ENCODE measurements at regions not wholly inside any gene's neighbourhood (a gene's known extent, or its start where the extent isn't known, plus 50 kb on each side); places are given as distances from the start of the nearest gene placed in this dataset.
"Not testable (repeated sequence)": the region's sequence is repeated elsewhere in the genome, so short reads cannot be mapped to it uniquely, and the experiment has no call there.

DNA sequence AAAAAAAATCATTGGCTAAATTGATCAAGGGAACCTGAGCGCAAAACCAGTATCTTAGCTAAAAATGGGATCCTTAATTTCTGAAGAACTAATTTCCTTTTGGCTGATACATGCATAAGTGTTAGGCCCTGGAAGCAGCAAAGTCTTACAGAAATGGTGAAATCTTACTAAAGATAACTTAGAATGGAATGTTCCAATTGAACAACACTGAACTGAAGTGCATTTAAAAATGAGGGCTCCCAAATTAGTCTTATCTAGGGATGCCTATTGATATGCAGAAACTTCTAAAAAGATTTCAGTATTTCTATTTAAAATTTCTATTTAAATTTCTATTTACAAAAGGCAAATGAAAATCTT, 120.7 kb upstream of the BANK1 start:
- no peak for DNase-seq

DNA sequence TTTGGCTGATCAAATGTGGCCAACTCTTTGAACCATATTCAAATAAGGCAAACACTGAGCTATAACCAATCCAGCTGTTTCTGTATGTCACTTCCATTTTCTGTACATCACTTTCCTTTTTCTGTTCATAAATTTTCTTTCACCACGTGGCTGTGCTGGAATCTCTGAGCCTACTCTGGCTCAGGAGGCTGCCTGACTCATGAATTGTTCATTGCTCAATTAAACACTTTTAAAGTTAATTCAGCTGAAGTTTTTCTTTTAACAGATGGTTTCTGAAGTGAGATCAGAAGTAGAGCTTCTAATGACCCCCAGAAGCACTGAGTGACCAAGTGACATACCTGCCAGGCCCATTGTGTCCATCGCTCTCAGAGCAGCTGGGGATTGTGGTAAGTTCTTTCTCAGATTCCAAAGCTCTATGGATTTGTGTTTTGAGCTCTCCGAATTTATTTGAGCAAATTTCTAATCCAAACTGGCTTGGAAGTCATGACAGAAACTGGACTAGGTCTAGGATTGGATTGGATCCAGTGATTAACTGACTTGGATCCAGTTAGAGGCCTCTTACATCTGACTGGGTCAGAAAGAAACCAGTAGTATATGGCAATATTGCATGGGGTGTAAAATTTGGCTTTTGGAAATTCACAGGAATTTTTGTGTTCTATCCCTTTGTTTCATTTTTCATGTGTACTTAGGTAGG, 121.2 kb upstream of the BANK1 start:
- DNase-seq, result no peak

DNA sequence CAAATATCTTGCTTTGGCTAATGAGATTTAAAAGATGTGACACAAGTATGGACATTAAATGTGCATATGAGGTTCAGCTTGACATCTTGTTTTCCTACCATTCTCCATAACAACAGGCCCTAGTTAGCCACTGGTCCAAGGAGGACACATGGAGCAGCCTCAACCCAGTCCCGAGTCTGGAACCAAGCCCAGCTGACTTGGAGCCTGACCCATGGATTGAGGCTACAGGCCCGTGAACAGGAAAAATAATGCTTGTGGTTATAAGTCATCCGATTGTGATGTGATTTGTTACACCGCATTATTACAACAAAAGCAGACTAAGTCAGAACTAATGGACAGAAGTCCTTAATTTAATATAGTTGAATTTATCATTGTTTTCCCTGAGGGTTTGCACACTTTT, 123.2 kb upstream of the BANK1 start:
- no peak for DNase-seq

DNA sequence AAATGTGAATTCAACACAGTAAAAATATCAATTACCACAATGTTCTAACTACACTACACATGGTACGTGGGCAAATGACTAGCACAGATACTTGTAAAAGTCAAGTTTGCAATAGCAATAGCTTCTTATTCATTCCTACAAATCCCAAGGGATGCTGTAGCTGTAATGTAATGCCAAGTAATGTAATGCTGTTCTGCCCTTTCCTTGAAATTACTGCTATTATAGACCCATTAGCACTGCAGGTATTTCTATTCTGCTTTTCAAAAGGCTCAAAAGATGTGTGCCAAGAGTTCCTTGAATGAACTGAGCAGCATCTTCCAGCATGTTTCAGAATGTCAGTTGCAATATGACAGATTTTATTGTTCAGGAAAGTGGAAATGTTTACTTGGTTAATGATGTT, 129.9 kb upstream of the BANK1 start:
- no peak for DNase-seq

DNA sequence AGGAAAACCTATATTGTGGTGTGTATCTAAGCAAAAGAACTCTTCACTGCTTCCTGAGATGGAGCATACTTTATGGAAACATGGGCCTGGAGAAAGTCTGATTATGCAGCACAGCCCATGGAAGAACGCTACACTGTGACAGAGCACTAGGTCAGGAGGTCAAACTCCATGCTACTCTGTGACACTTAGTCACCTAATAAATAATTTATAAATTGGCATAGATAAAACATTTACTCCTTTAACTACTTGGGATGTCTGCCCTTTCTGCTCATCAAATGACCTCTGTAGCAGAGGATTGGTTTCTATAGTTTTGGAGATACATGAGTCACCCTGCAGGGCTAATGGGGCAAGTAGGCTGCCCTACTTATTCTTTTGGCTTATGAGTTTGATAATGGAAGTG, 134.7 kb upstream of the BANK1 start:
- no peak for DNase-seq

DNA sequence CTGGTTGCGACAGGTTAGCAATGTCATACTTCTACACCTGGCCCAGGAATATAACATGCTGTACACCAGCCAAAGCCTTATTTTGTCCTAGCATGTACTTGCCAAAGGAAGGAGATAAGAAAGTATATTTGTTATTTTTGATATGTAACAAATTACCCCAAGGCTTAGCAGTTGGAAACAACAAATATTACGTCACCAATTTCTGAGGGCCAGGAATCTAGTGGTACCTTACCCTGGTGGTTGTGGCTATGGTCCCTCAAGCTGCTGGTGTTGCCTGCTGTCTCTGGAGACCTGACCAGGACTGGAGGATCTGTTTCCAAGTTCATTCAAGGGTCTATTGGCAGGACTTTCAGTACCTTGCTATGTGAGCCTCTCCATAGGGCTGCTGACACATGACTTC, 135.5 kb upstream of the BANK1 start:
- DNase-seq, result no peak

DNA sequence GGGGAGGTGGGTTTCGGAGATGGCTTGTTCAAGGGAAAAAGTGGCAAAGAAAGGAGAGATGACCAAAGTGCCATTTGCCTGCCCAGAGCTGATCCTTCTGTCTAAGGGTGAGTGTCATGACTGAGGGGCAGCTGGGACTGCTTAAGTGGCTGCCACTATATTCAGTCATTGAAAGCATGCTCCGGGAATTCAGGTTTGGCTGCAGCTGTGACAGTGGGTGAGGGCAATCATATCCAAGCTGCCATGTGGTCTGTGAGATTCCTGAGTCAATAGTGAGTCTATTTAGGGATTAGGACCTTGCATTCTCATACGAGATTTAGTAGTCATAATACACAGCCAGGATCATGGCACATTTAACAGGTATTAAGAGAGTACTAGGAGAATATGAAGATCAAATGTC, 138.8 kb upstream of the BANK1 start:
- peak; percentile 77 for DNase-seq

DNA sequence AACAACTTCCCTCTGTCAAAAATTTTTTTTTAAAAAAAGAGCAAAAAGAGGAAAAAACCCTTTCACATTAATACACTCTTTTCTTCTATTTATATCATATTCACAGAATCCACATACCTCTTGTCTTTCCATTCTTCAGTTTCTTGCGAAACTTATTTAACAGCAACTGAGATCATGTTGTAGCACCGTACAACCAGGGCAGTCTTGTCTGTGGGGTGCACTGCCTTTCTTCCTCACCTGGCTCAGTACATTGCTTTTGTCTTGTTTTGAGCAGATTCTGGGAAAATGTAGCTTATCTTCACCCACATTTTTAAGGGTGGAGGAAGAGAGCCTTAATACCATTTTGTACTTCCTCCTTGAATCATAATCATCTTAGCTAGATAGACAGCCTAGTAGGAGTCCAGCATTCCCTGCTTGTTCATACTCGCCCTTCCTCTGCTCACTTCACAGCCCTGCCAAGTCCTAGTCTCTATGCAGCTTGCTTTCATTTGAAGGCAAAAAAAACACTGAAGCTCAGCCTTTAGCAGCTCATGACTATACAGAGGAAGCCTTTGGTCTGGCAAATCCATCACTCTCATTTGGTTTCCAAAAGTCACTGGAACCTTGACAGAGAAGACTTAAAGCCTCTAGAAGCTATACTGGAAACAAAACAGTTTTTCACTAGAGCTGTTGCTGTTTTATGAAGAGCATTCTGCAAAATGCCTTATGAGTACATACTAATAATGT, 140.6 kb upstream of the BANK1 start:
- DNase-seq, result peak; percentile 4

DNA sequence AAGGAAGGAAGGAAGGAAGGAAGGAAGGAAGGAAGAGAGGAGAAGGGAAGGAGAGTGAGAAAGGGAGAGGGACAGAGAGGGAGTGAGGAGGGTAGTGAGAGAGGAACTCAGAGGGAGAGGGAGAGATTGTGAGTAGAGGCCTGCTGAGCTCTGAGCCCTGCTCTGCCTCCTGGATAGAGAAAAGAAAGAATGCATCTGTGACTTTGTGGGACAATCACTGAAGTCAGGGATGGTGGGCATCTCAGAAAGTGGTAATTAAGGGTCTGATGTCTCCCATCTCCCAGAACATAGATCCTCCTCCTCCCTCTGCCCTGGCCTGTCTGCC, 142.9 kb upstream of the BANK1 start:
- no peak for DNase-seq

DNA sequence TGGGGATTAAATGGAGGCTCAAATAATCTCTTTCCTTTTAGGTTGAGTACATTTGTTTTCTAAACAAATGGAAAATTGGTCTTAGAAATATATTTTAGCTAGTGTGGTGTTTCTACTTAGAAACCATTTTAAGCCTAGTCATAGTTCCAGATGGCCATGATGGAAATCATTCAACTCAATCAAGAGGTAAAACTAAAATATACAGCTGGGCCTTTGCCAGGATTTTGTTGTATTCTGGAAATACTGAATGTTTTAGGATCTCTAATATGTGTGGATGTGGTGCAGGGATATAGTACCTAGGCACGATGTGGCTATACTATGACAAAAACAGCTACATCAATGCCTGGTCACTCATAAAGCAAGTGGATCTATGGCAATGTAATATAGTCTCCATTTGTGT, 146.0 kb upstream of the BANK1 start:
- no peak for DNase-seq

DNA sequence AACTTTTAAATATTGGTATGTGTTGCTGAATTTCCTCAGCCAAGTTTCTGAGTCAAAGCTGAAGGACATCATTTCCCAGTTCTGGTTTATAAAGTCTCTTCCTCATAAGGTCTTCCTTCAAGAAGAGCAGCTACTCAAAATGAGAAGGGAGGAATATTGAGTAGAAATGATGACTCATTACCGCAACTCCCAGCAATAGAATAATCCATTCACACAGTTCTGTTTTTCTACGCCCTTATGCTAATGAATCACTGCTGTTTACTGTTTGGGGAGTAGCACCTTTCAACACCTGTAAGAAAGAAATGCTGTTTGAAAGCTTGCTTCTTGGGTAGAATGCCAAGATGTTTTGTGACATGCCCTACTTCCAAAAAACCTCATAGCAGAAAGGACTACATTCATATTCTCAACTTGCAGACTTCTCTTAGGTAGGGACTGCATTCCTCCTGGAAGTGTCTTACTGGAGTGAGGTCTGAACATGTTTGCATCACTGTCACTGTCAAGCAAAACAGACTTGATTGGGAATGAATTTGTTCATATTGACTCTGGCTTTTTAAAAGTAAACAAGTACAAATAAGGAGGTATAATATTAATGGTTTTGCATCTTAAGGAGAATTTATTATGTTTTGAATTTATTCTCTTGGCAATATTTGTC, 147.2 kb upstream of the BANK1 start:
- DNase-seq, result no peak

DNA sequence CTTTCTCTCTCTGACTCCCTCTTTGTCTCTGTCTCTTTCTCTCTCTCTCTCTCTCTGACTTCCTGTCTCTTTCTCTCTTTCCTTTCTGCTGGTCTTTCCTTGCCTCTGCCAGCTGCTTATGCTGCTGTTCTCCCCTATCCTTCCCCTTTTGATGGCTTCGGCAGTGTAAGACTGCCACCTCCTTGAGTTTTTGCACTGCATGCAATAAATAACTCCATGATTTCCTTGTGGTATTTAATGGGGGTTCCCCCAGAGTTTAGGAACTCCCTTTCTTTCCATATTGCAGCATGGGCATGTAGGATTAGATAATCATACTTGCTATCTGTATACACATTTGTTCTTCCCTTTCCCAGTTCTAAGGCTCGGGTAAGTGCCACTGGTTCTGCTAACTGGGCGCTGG, 157.8 kb upstream of the BANK1 start:
- not testable (repeated sequence) for DNase-seq

DNA sequence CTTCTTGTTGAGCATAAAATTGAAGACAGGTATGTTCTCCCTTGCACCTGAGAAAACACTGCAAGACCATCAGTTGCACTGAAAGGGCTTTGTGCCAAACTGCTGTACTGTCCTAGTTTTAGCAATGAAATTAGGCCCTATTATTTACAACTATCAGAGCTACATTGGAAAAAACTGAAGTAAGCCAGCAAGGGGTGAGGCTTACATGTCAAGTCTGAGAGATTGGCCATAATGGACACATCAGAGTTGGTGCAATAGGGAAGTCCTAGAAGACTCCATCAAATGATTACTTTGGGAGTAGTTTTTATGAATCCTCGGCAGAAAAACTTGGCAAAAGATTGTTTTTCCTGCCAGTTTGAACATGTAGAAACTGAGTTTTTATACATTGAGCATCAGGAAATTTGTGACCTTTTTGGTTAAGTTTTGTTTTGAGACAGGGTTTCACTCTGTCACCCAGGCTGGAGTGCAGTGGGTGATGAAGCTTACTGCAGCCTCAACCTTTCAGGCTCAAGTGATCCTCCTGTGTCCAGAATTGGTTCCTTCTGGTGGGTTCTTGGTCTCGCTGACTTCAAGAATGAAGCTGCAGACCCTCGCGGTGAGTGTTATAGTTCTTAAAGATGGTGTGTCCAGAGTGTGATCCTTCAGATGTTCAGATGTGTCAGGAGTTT, 160.1 kb upstream of the BANK1 start:
- no peak for DNase-seq

DNA sequence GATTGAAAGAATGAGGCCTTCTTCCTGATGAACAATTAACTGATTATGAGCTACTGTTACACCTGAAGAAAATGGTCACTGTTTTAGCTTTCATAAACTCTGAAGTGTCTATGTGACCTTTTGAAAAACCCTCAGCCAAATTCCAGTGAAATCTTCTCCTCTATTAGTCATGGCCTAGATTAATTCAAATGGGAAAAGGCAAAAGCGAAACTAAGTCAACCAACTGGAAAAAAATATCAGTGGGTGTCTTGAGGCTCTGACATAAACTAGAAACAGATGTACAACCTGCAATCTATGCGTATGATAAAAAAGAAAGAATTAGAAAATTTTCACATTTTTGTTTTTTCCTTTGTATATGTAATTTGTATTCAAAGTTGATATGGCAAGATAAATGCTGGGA, 169.4 kb upstream of the BANK1 start:
- DNase-seq, result no peak

DNA sequence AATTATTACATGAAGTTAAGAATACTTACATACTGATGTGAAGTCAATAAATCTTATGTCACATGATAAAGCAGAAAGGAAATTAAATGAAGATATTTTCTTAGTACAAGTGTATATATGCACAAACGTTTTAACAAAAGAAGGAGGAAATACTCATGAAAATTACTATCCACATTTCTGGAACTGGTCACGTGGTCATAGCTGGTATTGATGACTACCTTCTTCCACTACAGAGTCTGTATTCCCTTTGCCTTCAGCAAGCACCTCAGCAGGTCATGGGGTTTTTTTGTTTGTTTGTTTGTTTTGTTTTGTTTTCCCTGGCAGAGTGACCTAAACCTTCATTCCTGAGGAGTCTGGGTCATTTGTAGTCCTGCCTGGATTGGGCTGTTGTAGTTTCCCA, 174.9 kb upstream of the BANK1 start:
- DNase-seq, result no peak

DNA sequence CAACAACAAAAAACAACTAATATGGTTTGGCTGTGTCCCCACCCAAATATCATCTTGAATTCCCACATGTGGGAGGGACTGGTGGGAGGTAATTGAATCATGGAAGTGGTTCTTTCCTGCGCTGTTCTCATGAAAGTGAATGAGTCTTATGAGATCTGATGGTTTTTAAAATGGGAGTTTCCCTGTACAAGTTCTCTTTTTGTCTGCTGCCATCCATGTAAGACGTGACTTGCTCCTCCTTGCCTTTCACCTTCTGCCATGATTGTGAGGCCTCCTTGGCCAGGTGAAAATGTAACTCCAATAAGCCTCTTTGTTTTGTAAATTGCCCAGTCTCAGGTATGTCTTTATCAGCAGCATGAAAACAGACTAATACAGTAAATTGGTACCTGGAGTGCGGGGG, 183.5 kb upstream of the BANK1 start:
- DNase-seq, result not testable (repeated sequence)

DNA sequence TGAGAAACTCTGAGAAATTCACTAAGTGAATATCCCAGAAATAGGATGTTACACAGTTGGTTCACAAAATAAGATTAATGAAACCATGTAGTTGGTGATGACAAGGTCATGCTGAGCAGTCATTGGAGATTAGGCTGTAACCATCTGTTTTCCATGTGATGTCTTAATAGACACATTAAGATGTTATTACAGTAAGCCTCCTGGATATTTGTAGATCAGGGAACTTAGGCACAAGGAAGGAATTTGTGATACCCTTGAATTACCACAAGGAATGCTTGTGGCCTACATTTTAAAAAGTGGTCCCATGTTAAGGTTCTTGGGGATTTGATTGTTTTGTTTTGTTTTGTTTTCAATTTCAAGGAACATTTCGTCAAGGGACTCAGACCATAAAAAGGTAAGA, 185.6 kb upstream of the BANK1 start:
- peak; percentile 85 for DNase-seq

DNA sequence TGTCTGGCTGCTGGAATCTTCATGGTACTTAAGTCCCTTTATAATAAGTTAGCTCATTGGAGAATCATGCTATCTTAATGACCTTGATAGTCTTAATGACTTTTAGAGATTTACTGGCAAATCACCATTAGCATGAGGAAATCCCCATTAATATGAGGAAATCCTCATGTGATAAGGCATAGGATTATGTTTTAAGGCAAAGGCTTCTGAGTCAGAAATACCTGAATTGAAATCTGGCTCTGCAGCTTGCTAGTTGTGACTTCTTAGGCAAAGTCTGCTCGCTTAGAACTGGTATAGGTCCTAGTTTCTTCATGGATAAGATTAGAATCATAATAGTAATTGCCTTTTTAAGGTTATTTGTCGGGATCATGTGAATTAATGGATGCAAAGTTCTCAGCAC, 190.2 kb upstream of the BANK1 start:
- DNase-seq, result peak; percentile 46

DNA sequence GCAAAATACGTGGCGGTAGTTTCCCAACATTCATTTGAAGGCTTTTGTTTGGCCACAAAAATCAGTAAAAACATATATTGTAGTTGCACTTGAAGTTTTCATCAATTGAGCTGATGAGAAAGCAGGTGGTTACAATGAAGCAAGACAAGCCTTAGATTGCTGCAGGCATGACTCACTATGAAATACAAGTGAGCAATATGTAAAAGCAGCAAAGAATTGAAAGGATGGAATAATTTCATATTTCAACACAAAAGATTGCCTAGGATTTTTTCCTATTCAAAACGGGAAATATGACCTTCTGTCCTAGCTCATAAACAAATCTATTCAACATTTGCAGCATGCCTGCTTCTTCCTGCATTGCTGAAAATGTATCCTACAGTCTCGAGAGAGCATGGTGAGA, 190.9 kb upstream of the BANK1 start:
- no peak for DNase-seq

DNA sequence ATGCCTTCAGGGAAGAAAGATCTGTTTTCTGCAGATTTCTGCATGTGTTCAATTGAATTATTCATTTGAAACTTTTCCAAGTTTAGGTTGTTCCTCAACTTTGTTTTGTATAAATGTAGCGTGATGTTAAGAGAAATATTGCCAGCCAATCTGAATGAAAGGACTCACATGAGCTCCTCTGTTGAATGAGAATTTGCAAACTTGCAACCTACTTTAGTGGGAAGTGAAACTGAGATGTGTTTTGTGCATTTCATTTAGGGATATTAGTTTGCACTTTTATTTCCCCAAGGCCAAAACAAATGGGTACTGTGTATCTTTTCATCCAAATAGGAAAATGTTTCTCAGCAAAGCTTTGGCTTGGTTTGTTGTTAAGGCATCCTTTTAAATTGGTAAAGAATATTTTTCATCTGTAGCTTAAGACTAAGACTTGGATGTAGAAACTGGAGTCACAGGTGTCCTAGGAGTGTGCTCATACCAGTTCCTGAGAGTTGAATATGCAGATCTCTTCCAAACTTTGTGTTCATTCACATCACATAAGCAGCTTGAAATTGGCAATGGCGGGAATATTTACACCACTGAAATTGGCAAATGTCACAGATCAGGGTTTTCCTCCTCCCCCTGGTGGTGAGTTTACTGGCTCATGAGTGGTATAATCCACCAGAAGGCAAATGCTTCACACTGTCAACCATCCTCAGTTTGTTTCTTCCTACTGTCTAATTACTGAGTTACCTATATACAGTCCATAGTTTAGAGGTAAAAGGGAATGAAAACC, 193.6 kb upstream of the BANK1 start:
- no peak for DNase-seq

DNA sequence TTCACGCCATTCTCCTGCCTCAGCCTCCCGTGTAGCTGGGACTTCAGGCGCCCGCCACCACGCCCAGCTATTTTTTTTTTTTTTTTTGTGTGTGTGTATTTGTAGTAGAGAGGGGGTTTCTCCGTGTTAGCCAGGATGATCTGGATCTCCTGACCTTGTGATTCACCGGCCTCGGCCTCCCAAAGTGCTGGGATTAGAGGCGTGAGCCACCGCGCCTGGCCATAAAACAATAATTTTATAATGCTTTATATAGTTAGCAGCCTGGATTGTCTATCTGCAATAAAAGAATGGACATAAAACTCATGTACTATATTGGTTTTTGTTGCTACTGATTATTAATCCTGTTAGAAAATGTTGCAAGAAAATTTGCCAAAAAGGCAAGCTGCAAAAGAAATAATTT, 195.9 kb upstream of the BANK1 start:
- no peak for DNase-seq

DNA sequence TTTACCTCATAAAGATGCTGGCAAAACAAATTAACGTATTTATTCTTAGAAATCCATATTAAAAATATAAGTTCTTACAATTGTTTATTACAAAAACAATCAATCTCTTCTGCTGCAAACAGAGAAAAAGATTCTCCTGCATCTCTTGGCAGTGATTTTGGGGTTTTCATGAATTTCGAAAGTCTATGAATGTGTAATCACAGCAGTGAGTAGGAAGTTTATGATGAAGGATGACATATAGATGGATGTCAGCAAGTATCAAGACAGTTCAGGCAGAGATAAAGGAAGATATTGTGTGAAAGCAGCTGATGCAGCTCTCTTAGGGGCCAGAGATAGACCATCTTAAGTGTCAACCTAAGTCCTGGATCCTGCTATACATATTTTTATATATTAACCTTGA, 196.9 kb upstream of the BANK1 start:
- DNase-seq, result no peak

DNA sequence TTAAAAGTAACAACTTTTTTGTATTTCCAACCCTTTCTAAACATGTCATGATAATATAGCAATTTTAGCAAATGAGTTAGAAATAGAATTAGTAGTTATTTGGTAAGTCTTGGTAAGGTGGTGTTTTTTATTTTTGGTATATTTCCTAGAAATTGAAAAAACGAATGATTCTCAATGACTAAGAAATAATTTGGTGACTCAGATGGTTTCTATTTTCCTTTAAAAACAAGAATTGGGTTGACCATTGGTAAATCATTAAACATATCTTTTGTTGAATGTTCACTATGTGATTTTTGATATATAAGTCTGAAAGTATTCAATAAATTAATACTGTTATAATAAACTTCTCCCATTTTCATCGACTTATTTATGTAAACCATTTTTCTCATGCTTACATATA, 206.2 kb upstream of the BANK1 start:
- DNase-seq, result no peak
